ENCODE measurements at regions not wholly inside any gene's neighbourhood (a gene's known extent, or its start where the extent isn't known, plus 50 kb on each side); places are given as distances from the start of the nearest gene placed in this dataset.
A peak's percentile ranks its signal among the peaks of the same experiment; 100 is the strongest.

GRCh38 chr6:105805501-105806023 lies 280.6 kb upstream of the PRDM1 start:
- H3K27me3 ChIP-seq (ENCODE audit: control insufficient read depth, insufficient read depth, low read length): no peaks in the 10 kb centered on the region
- no peak for DNase-seq
- H3K9me3 ChIP-seq (ENCODE audit: control insufficient read depth, low read depth, low read length): no peaks in the 10 kb centered on the region
- no peaks in the 10 kb centered on the region for H3K36me3 ChIP-seq (ENCODE audit: control insufficient read depth, insufficient read depth, low read length)
- H3K4me1 ChIP-seq (ENCODE audit: control insufficient read depth, insufficient read depth, low read length): peaks cover 17% of the 10 kb centered on the region
- H3K27ac ChIP-seq (ENCODE audit: low read length): no peak overlapping the region
- H3K4me3 ChIP-seq (ENCODE audit: low read length): no peak overlapping the region
- 100% methylated on average over 1 of the region's 2 CpGs for WGBS (ENCODE audit: insufficient coverage, low lambda C conversion rate)

- Histone ChIP-seq H3K27ac (ENCODE audit: low read length) (no peak overlapping the region), H3K4me1 (ENCODE audit: control insufficient read depth, insufficient read depth, low read length) (peaks cover 10% of the 10 kb centered on the region), H3K9me3 (ENCODE audit: control insufficient read depth, low read depth, low read length) (no peaks in the 10 kb centered on the region), H3K36me3 (ENCODE audit: control insufficient read depth, insufficient read depth, low read length) (no peaks in the 10 kb centered on the region), H3K4me3 (ENCODE audit: low read length) (no peak overlapping the region), H3K27me3 (ENCODE audit: control insufficient read depth, insufficient read depth, low read length) (no peaks in the 10 kb centered on the region)
- DNase-seq: no peak
- no CpG with 5 or more reads among the region's 3 CpGs for WGBS (ENCODE audit: insufficient coverage, low lambda C conversion rate)
These were observed 281.7 kb upstream of the PRDM1 start for GRCh38 chr6:105804424-105804823.

- no peak overlapping the region for H3K27ac ChIP-seq (ENCODE audit: low read length)
- H3K27me3 ChIP-seq (ENCODE audit: control insufficient read depth, insufficient read depth, low read length): no peaks in the 10 kb centered on the region
- no peaks in the 10 kb centered on the region for H3K36me3 ChIP-seq (ENCODE audit: control insufficient read depth, insufficient read depth, low read length)
- no peak for DNase-seq
- H3K9me3 ChIP-seq (ENCODE audit: control insufficient read depth, low read depth, low read length): no peaks in the 10 kb centered on the region
- 86% methylated on average over 1 of the region's 1 CpG for WGBS (ENCODE audit: insufficient coverage, low lambda C conversion rate)
- H3K4me1 ChIP-seq (ENCODE audit: control insufficient read depth, insufficient read depth, low read length): peaks cover 7% of the 10 kb centered on the region
- no peak overlapping the region for H3K4me3 ChIP-seq (ENCODE audit: low read length)
These were observed 282.1 kb upstream of the PRDM1 start for GRCh38 chr6:105804000-105804399.

- no peak overlapping the region for H3K4me3 ChIP-seq (ENCODE audit: low read length)
- H3K4me1 ChIP-seq (ENCODE audit: control insufficient read depth, insufficient read depth, low read length): peaks cover 3% of the 10 kb centered on the region
- H3K36me3 ChIP-seq (ENCODE audit: control insufficient read depth, insufficient read depth, low read length): no peaks in the 10 kb centered on the region
- DNase-seq: no peak
- H3K27me3 ChIP-seq (ENCODE audit: control insufficient read depth, insufficient read depth, low read length): no peaks in the 10 kb centered on the region
- H3K9me3 ChIP-seq (ENCODE audit: control insufficient read depth, low read depth, low read length): no peaks in the 10 kb centered on the region
- no peak overlapping the region for H3K27ac ChIP-seq (ENCODE audit: low read length)
- no CpG with 5 or more reads among the region's 2 CpGs for WGBS (ENCODE audit: insufficient coverage, low lambda C conversion rate)
These were observed 282.7 kb upstream of the PRDM1 start for GRCh38 chr6:105803442-105803841.

GRCh38 chr6:105802703-105803102 lies 283.4 kb upstream of the PRDM1 start:
- no peak for DNase-seq
- Histone ChIP-seq H3K4me1 (ENCODE audit: control insufficient read depth, insufficient read depth, low read length) (peaks cover 3% of the 10 kb centered on the region), H3K27me3 (ENCODE audit: control insufficient read depth, insufficient read depth, low read length) (no peaks in the 10 kb centered on the region), H3K9me3 (ENCODE audit: control insufficient read depth, low read depth, low read length) (no peaks in the 10 kb centered on the region), H3K27ac (ENCODE audit: low read length) (no peak overlapping the region), H3K4me3 (ENCODE audit: low read length) (no peak overlapping the region), H3K36me3 (ENCODE audit: control insufficient read depth, insufficient read depth, low read length) (no peaks in the 10 kb centered on the region)
- WGBS (ENCODE audit: insufficient coverage, low lambda C conversion rate): no CpG with 5 or more reads among the region's 3 CpGs

GRCh38 chr6:105800871-105801270 lies 285.3 kb upstream of the PRDM1 start:
- Histone ChIP-seq H3K4me3 (ENCODE audit: low read length) (no peak overlapping the region), H3K4me1 (ENCODE audit: control insufficient read depth, insufficient read depth, low read length) (peaks cover 13% of the 10 kb centered on the region), H3K27me3 (ENCODE audit: control insufficient read depth, insufficient read depth, low read length) (no peaks in the 10 kb centered on the region), H3K27ac (ENCODE audit: low read length) (no peak overlapping the region), H3K9me3 (ENCODE audit: control insufficient read depth, low read depth, low read length) (no peaks in the 10 kb centered on the region), H3K36me3 (ENCODE audit: control insufficient read depth, insufficient read depth, low read length) (no peaks in the 10 kb centered on the region)
- peak in 1 of 2 donors; percentile 60 for DNase-seq
- 100% methylated on average over 1 of the region's 2 CpGs for WGBS (ENCODE audit: insufficient coverage, low lambda C conversion rate)

- no peak for DNase-seq
- H3K4me3 ChIP-seq (ENCODE audit: low read length): no peak overlapping the region
- no peaks in the 10 kb centered on the region for H3K36me3 ChIP-seq (ENCODE audit: control insufficient read depth, insufficient read depth, low read length)
- H3K4me1 ChIP-seq (ENCODE audit: control insufficient read depth, insufficient read depth, low read length): peaks cover 15% of the 10 kb centered on the region
- no peaks in the 10 kb centered on the region for H3K27me3 ChIP-seq (ENCODE audit: control insufficient read depth, insufficient read depth, low read length)
- 100% methylated on average over 1 of the region's 2 CpGs for WGBS (ENCODE audit: insufficient coverage, low lambda C conversion rate)
- no peak overlapping the region for H3K27ac ChIP-seq (ENCODE audit: low read length)
- no peaks in the 10 kb centered on the region for H3K9me3 ChIP-seq (ENCODE audit: control insufficient read depth, low read depth, low read length)
These were observed 285.7 kb upstream of the PRDM1 start for GRCh38 chr6:105800398-105800797.

GRCh38 chr6:105799056-105799455 lies 287.1 kb upstream of the PRDM1 start:
- no peak for DNase-seq
- WGBS (ENCODE audit: insufficient coverage, low lambda C conversion rate): 63% methylated on average over 1 of the region's 2 CpGs
- Histone ChIP-seq H3K36me3 (ENCODE audit: control insufficient read depth, insufficient read depth, low read length) (no peaks in the 10 kb centered on the region), H3K4me3 (ENCODE audit: low read length) (no peak overlapping the region), H3K27me3 (ENCODE audit: control insufficient read depth, insufficient read depth, low read length) (no peaks in the 10 kb centered on the region), H3K27ac (ENCODE audit: low read length) (no peak overlapping the region), H3K9me3 (ENCODE audit: control insufficient read depth, low read depth, low read length) (no peaks in the 10 kb centered on the region), H3K4me1 (ENCODE audit: control insufficient read depth, insufficient read depth, low read length) (peaks cover 18% of the 10 kb centered on the region)

GRCh38 chr6:105797983-105798453 lies 288.1 kb upstream of the PRDM1 start:
- peaks cover 27% of the 10 kb centered on the region for H3K4me1 ChIP-seq (ENCODE audit: control insufficient read depth, insufficient read depth, low read length)
- no peak overlapping the region for H3K27ac ChIP-seq (ENCODE audit: low read length)
- H3K9me3 ChIP-seq (ENCODE audit: control insufficient read depth, low read depth, low read length): no peaks in the 10 kb centered on the region
- no peaks in the 10 kb centered on the region for H3K36me3 ChIP-seq (ENCODE audit: control insufficient read depth, insufficient read depth, low read length)
- WGBS (ENCODE audit: insufficient coverage, low lambda C conversion rate): 60% methylated on average over 1 of the region's 4 CpGs
- no peaks in the 10 kb centered on the region for H3K27me3 ChIP-seq (ENCODE audit: control insufficient read depth, insufficient read depth, low read length)
- H3K4me3 ChIP-seq (ENCODE audit: low read length): no peak overlapping the region
- DNase-seq: peak in 1 of 2 donors; percentile 48

GRCh38 chr6:105797286-105797979 lies 288.7 kb upstream of the PRDM1 start:
- no peak overlapping the region for H3K27ac ChIP-seq (ENCODE audit: low read length)
- H3K36me3 ChIP-seq (ENCODE audit: control insufficient read depth, insufficient read depth, low read length): no peaks in the 10 kb centered on the region
- peaks cover 32% of the 10 kb centered on the region for H3K4me1 ChIP-seq (ENCODE audit: control insufficient read depth, insufficient read depth, low read length)
- no peak for DNase-seq
- H3K4me3 ChIP-seq (ENCODE audit: low read length): no peak overlapping the region
- no peaks in the 10 kb centered on the region for H3K27me3 ChIP-seq (ENCODE audit: control insufficient read depth, insufficient read depth, low read length)
- WGBS (ENCODE audit: insufficient coverage, low lambda C conversion rate): no CpG with 5 or more reads among the region's 4 CpGs
- no peaks in the 10 kb centered on the region for H3K9me3 ChIP-seq (ENCODE audit: control insufficient read depth, low read depth, low read length)
